ENCODE measurements at regions not wholly inside any gene's neighbourhood (a gene's known extent, or its start where the extent isn't known, plus 50 kb on each side); places are given as distances from the start of the nearest gene placed in this dataset.

- Mint-ChIP-seq H3K9me3 (peaks cover 10% of the 10 kb centered on the region in 2 experiments; a peak in 3 of 5 replicates), H3K4me3 (no peak overlapping the region), H3K36me3 (ENCODE audit: insufficient read depth in 1 of 3, low read depth in 3 of 3) (peaks cover 0 to 8% (median 0%) of the 10 kb centered on the region in 3 experiments; a peak in 1 of 7 replicates), H3K27me3 (ENCODE audit: low read depth) (no peaks in the 10 kb centered on the region), H3K4me1 (peaks cover 10 to 15% of the 10 kb centered on the region in 2 experiments), H3K27ac (no peak overlapping the region)
- H3K23ac ChIP-seq (ENCODE audit: insufficient read length, low read depth, low read length): no peak overlapping the region
- H3K23me2 ChIP-seq (ENCODE audit: insufficient read length, low read depth, low read length, poor library complexity, severe bottlenecking): no peaks in the 10 kb centered on the region
- no peaks in the 10 kb centered on the region for H3K27me3 ChIP-seq (ENCODE audit: insufficient read depth, low read length)
- H2BK120ac ChIP-seq (ENCODE audit: low read depth, low read length, poor library complexity, severe bottlenecking): no peak overlapping the region
- TF ChIP-seq, protein P1, sequence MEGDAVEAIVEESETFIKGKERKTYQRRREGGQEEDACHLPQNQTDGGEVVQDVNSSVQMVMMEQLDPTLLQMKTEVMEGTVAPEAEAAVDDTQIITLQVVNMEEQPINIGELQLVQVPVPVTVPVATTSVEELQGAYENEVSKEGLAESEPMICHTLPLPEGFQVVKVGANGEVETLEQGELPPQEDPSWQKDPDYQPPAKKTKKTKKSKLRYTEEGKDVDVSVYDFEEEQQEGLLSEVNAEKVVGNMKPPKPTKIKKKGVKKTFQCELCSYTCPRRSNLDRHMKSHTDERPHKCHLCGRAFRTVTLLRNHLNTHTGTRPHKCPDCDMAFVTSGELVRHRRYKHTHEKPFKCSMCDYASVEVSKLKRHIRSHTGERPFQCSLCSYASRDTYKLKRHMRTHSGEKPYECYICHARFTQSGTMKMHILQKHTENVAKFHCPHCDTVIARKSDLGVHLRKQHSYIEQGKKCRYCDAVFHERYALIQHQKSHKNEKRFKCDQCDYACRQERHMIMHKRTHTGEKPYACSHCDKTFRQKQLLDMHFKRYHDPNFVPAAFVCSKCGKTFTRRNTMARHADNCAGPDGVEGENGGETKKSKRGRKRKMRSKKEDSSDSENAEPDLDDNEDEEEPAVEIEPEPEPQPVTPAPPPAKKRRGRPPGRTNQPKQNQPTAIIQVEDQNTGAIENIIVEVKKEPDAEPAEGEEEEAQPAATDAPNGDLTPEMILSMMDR (conservative IDR thresholded peaks at IDR 0.05): no peak
- no peak overlapping the region for H2AFZ ChIP-seq (ENCODE audit: low read length)
- no peak overlapping the region for H2BK15ac ChIP-seq (ENCODE audit: low read depth, low read length)
- no peak overlapping the region for H3K9ac ChIP-seq (ENCODE audit: extremely low read depth, insufficient read length, low read length)
- H2BK20ac ChIP-seq (ENCODE audit: low read depth, low read length, poor library complexity, severe bottlenecking): no peak overlapping the region
- no peak for DNase-seq
- no peak overlapping the region for H3K4ac ChIP-seq (ENCODE audit: low read depth, low read length)
- H3K27ac ChIP-seq (ENCODE audit: insufficient read length, low read depth, low read length): no peak overlapping the region
- H4K5ac ChIP-seq (ENCODE audit: insufficient read length, low read depth, low read length): no peak overlapping the region
- H3K14ac ChIP-seq (ENCODE audit: insufficient read depth, low read length): no peak overlapping the region
- no peak overlapping the region for H3K18ac ChIP-seq (ENCODE audit: insufficient read length, low read depth, low read length)
- H3K79me1 ChIP-seq (ENCODE audit: insufficient read depth, low read depth, low read length, poor library complexity, severe bottlenecking): no peaks in the 10 kb centered on the region
- no peak overlapping the region for H3K56ac ChIP-seq (ENCODE audit: insufficient read length, low read depth, low read length)
- no peaks in the 10 kb centered on the region for H3K4me1 ChIP-seq (ENCODE audit: insufficient read depth, low read length)
- H4K8ac ChIP-seq (replicated peaks; ENCODE audit: insufficient read length, low read depth, low read length): no peak overlapping the region
- H2BK12ac ChIP-seq (ENCODE audit: insufficient read length, low read depth, low read length): no peak overlapping the region
- no peak overlapping the region for H2BK5ac ChIP-seq (ENCODE audit: insufficient read length, low read length)
- no peaks in the 10 kb centered on the region for H4K20me1 ChIP-seq (ENCODE audit: control insufficient read depth, insufficient read depth, insufficient read length)
- no peak overlapping the region for H3T11ph ChIP-seq (ENCODE audit: low read length)
- WGBS (ENCODE audit: extremely low coverage, insufficient read length, low lambda C conversion rate): no CpG with 5 or more reads among the region's 1 CpG
- no peaks in the 10 kb centered on the region for H3K9me3 ChIP-seq (ENCODE audit: control insufficient read depth, low read depth, low read length)
- no peak overlapping the region for H3K4me2 ChIP-seq (ENCODE audit: insufficient read depth, insufficient read length, low read length)
- no peak overlapping the region for H4K91ac ChIP-seq (ENCODE audit: insufficient read length, low read depth, low read length)
- no peak overlapping the region for H2AK5ac ChIP-seq (ENCODE audit: insufficient read length, low read length)
- H3K79me2 ChIP-seq (ENCODE audit: insufficient read depth, low read length): no peaks in the 10 kb centered on the region
Observed at GRCh38 chr12:98438656-98439230, 76.6 kb upstream of the TMPO start.

Measured in H9 (cell line).